Right lobe of liver (tissue), 6 donors: ENCODE measurements at regions not wholly inside any gene's neighbourhood (a gene's known extent, or its start where the extent isn't known, plus 50 kb on each side); places are given as distances from the start of the nearest gene placed in this dataset.

Experiments
- ATAC-seq, 4 donors: fragments of 200-7000 bp; cut with Tn5 transposase; one replicate each; pipeline ENCODE4 v1.9.1; 2020; ENCODE audit warnings: mild to moderate bottlenecking in 4 of 4, moderate library complexity in 4 of 4
- DNase-seq, 3 donors: peaks; one replicate each; pipeline ENCODE4 v3.0.0-alpha.2; 2020
- H3K27ac ChIP-seq, 3 donors: fragments of 200-600 bp; one replicate each; pipeline ENCODE4 v1.8.0; 2022
- H3K27me3 ChIP-seq, 2 donors: fragments of 200-600 bp; one replicate each; pipeline ENCODE4 v1.8.0; 2022
- H3K36me3 ChIP-seq, 4 donors: fragments of 200-600 bp; sonication (generic) in 1 of 4; one replicate each; pipeline versions ENCODE4 v1.5.1 to v1.8.0; 2017 to 2022; ENCODE audit warnings: control low read depth in 1 of 4
- H3K4me1 ChIP-seq, 4 donors: fragments of 200-600 bp; sonication (generic) in 1 of 4; one replicate each; pipeline versions ENCODE4 v1.5.1 to v1.8.0; 2017 to 2022; ENCODE audit warnings: control low read depth in 1 of 4
- H3K4me3 ChIP-seq, 3 donors: fragments of 200-600 bp; one replicate each; pipeline ENCODE4 v1.8.0; 2022
- H3K9me3 ChIP-seq, 4 donors: fragments of 200-600 bp; sonication (generic) in 1 of 4; one replicate each; pipeline versions ENCODE4 v1.5.1 to v1.8.0; 2017 to 2022; ENCODE audit warnings: control low read depth in 1 of 4
- CTCF ChIP-seq, 4 donors: fragments of 200-600 bp in 3 of 4; fragments of 450-650 bp in 1 of 4; IDR thresholded peaks; one replicate each; pipeline versions ENCODE4 v1.5.1 to v1.8.0; 2016 to 2022; ENCODE audit warnings: antibody characterized with exemption in 4 of 4, mild to moderate bottlenecking in 2 of 4
- POLR2A ChIP-seq: fragments of 450-650 bp; IDR thresholded peaks from one replicate; pipeline ENCODE4 v1.6.1; 2017; ENCODE audit warnings: antibody characterized with exemption, mild to moderate bottlenecking
- WGBS: methylation state at CpG from one replicate; pipeline ENCODE4 v1.1.6; 2018; ENCODE audit warnings: low coverage, low lambda C conversion rate; ENCODE audit not compliant: insufficient coverage; ENCODE audit errors: missing lambda C conversion rate; 5-methylcytosine and 5-hydroxymethylcytosine counted together
- intact Hi-C, 2 donors: fragments of 100-400 bp; cut with DNase I; formaldehyde crosslinking; loops; one replicate each; pipeline versions ENCODE4 v1.11.2 to v1.14.1; 2022
- donor health status: DM: no; HTN: yes; CAD: no.
- donor health status: DM: no; HTN: no; CAD: no.
- donor health status: DM: no; HTN: no; CAD: no.
- donor health status: DM: no; HTN: yes; CAD: no.
- donor health status: DM: no; HTN: yes; CAD: no.

GRCh38 chr9:113701774-113702755 is 174.0 kb upstream of the ZNF618 start:
- DNase-seq: no peak
- peaks cover 0 to 24% (median 10%) of the 10 kb centered on the region in 4 donors for H3K4me1 ChIP-seq
- intact Hi-C loops: no loop called here
- H3K9me3 ChIP-seq: no peaks in the 10 kb centered on the region
- no peaks in the 10 kb centered on the region for H3K36me3 ChIP-seq
- no peak overlapping the region for H3K27ac ChIP-seq
- no peaks in the 10 kb centered on the region for H3K27me3 ChIP-seq
- no peak overlapping the region for H3K4me3 ChIP-seq
- TF ChIP-seq POLR2A: no peak
- no peak for TF ChIP-seq CTCF (IDR thresholded peaks at IDR 0.05)
- ATAC-seq: no peak
- WGBS: 84% methylated on average over 11 of the region's 17 CpGs

- TF ChIP-seq CTCF (IDR thresholded peaks at IDR 0.05) (no peak), POLR2A (no peak)
- Histone ChIP-seq H3K27me3 (no peaks in the 10 kb centered on the region), H3K4me3 (no peak overlapping the region), H3K4me1 (peaks cover 0 to 48% (median 18%) of the 10 kb centered on the region in 4 donors), H3K36me3 (no peaks in the 10 kb centered on the region), H3K27ac (peak overlapping the region; percentile 78 to 85 (median 81)), H3K9me3 (no peaks in the 10 kb centered on the region)
- intact Hi-C loops: no loop called here
- WGBS: 60% methylated on average over 6 of the region's 6 CpGs
- ATAC-seq: no peak
- peak in 1 of 3 donors; percentile 22 for DNase-seq
Observed at GRCh38 chr9:113705306-113705927, 170.7 kb upstream of the ZNF618 start.

GRCh38 chr9:113705928-113706519 is 170.1 kb upstream of the ZNF618 start:
- Histone ChIP-seq H3K36me3 (no peaks in the 10 kb centered on the region), H3K4me3 (no peak overlapping the region), H3K27me3 (no peaks in the 10 kb centered on the region), H3K9me3 (no peaks in the 10 kb centered on the region), H3K4me1 (peaks cover 0 to 48% (median 18%) of the 10 kb centered on the region in 4 donors), H3K27ac (peak overlapping the region; percentile 78 to 85 (median 81))
- DNase-seq (peak; percentile 64 to 89 (median 78)), ATAC-seq (peak; percentile 65 to 78 (median 68))
- 25% methylated on average over 2 of the region's 2 CpGs for WGBS
- intact Hi-C loops: no loop called here
- TF ChIP-seq POLR2A: no peak
- TF ChIP-seq CTCF (IDR thresholded peaks at IDR 0.05): no peak

GRCh38 chr9:113707953-113708695 is 168.0 kb upstream of the ZNF618 start:
- DNase-seq: peak in 2 of 3 donors; percentile 55 to 62
- no peak overlapping the region for H3K4me3 ChIP-seq
- WGBS: 51% methylated on average over 5 of the region's 8 CpGs
- peak overlapping the region; percentile 78 to 85 (median 81) for H3K27ac ChIP-seq
- ATAC-seq: peak in 3 of 4 donors; percentile 3 to 26 (median 12)
- intact Hi-C loops: no loop called here
- no peaks in the 10 kb centered on the region for H3K27me3 ChIP-seq
- peaks cover 0 to 48% (median 18%) of the 10 kb centered on the region in 4 donors for H3K4me1 ChIP-seq
- TF ChIP-seq CTCF (IDR thresholded peaks at IDR 0.05) (no peak), POLR2A (no peak)
- no peaks in the 10 kb centered on the region for H3K36me3 ChIP-seq
- H3K9me3 ChIP-seq: no peaks in the 10 kb centered on the region
